ENCODE measurements at regions not wholly inside any gene's neighbourhood (a gene's known extent, or its start where the extent isn't known, plus 50 kb on each side); places are given as distances from the start of the nearest gene placed in this dataset.

DNA sequence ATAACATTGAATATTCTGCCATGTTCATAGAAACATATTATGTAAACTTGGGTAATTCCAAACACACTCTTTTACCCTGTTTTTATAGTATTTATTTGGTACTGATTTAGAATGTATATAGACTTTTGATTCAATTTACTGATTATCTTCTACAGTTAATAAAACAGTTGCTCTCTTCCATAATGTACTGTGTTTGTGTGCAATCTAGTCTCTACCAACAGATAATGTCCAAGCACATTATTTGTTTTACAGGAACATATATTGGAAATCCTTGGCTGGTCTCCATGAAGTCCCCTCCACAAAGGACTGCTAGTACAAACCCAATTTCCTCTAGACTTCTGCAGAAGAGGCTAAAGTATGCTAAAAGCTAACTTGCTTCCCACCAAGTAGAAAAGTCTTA lies 386.6 kb downstream of the RND3 start:
- TF ChIP-seq EZH2 (IDR thresholded peaks at IDR 0.05; ENCODE audit: borderline replicate concordance, low read depth, low read length, severe bottlenecking) (no peak), POLR2AphosphoS5 (IDR thresholded peaks at IDR 0.05; ENCODE audit: insufficient read depth, low read depth, low read length) (no peak), POLR2A (IDR thresholded peaks at IDR 0.05; ENCODE audit: low read depth, low read length) (no peak), CTCF (IDR thresholded peaks at IDR 0.05; ENCODE audit: extremely low read depth in 1 of 2, insufficient read depth in 1 of 2, low read depth in 1 of 2, low read length in 2 of 2) (no peak)
